Osteoblast (primary cell): ENCODE measurements at regions not wholly inside any gene's neighbourhood (a gene's known extent, or its start where the extent isn't known, plus 50 kb on each side); places are given as distances from the start of the nearest gene placed in this dataset.
A peak's percentile ranks its signal among the peaks of the same experiment; 100 is the strongest.

ENCODE experiments used
- DNase-seq: peaks from one replicate; pipeline ENCODE4 v3.0.0; 2011; ENCODE audit warnings: low spot score, mixed read lengths; ENCODE audit not compliant: insufficient read length; ENCODE audit errors: missing footprints
- H2AFZ ChIP-seq: 2 replicates; pipeline ENCODE4 v1.6.0; 2011; ENCODE audit warnings: mild to moderate bottlenecking, low read length
- H3K27ac ChIP-seq: 2 replicates; pipeline ENCODE4 v1.5.1; 2011; ENCODE audit warnings: mild to moderate bottlenecking, low read depth, low read length, moderate library complexity
- H3K27me3 ChIP-seq: 2 replicates; pipeline ENCODE4 v1.6.0; 2012; ENCODE audit warnings: mild to moderate bottlenecking, control low read depth, inconsistent platforms, low read length, moderate library complexity; ENCODE audit not compliant: insufficient read depth
- H3K36me3 ChIP-seq: 2 replicates; pipeline ENCODE4 v1.5.1; 2011; ENCODE audit warnings: mild to moderate bottlenecking, low read length, control low read depth, moderate library complexity; ENCODE audit not compliant: insufficient read depth
- H3K4me1 ChIP-seq: 2 replicates; pipeline ENCODE4 v1.5.1; 2011; ENCODE audit warnings: mild to moderate bottlenecking, low read length, control low read depth, moderate library complexity; ENCODE audit not compliant: insufficient read depth
- H3K4me2 ChIP-seq: 2 replicates; pipeline ENCODE4 v1.6.0; 2011; ENCODE audit warnings: mild to moderate bottlenecking, low read length; ENCODE audit not compliant: insufficient read depth
- H3K4me3 ChIP-seq: fragments of 200-600 bp; sonication (generic); 3 replicates; pipeline ENCODE4 v1.5.1; 2012; ENCODE audit warnings: mild to moderate bottlenecking, low read length, inconsistent platforms; ENCODE audit not compliant: insufficient read depth
- H3K79me2 ChIP-seq: 2 replicates; pipeline ENCODE4 v1.6.0; 2012; ENCODE audit warnings: mild to moderate bottlenecking, low read length, control low read depth, inconsistent platforms; ENCODE audit not compliant: insufficient read depth
- H3K9me3 ChIP-seq: 2 replicates; pipeline ENCODE4 v1.5.1; 2011; ENCODE audit warnings: low read depth, low read length, control low read depth
- H4K20me1 ChIP-seq: 2 replicates; pipeline ENCODE4 v1.6.0; 2012; ENCODE audit warnings: mild to moderate bottlenecking, low read length, control low read depth; ENCODE audit not compliant: insufficient read depth
- CTCF ChIP-seq: IDR thresholded peaks from 2 replicates; pipeline ENCODE4 v1.5.1; 2011; ENCODE audit warnings: mild to moderate bottlenecking, low read depth, low read length, moderate library complexity; ENCODE audit errors: extremely low read depth

GRCh38 chr2:106582148-106583143 lies 95.3 kb downstream of the CD8B2 start:
- Histone ChIP-seq H3K9me3 (no peaks in the 10 kb centered on the region), H3K4me2 (peak overlapping the region; percentile 85), H3K36me3 (no peaks in the 10 kb centered on the region), H3K79me2 (no peaks in the 10 kb centered on the region), H3K4me1 (peaks cover 6% of the 10 kb centered on the region), H3K27ac (no peak overlapping the region), H4K20me1 (no peaks in the 10 kb centered on the region), H2AFZ (peak overlapping the region; percentile 71), H3K4me3 (peak overlapping the region; percentile 58), H3K27me3 (peaks cover 26% of the 10 kb centered on the region)
- DNase-seq, result peak; percentile 99
- TF ChIP-seq CTCF, result peak; percentile 95

GRCh38 chr2:106584304-106584954 lies 97.3 kb downstream of the CD8B2 start:
- H3K9me3 ChIP-seq, result no peaks in the 10 kb centered on the region
- H3K79me2 ChIP-seq, result no peaks in the 10 kb centered on the region
- H3K4me3 ChIP-seq, result no peak overlapping the region
- H3K4me2 ChIP-seq, result no peak overlapping the region
- no peak overlapping the region for H3K27ac ChIP-seq
- no peaks in the 10 kb centered on the region for H3K36me3 ChIP-seq
- peaks cover 21% of the 10 kb centered on the region for H3K27me3 ChIP-seq
- no peak for DNase-seq
- TF ChIP-seq CTCF, result no peak
- no peaks in the 10 kb centered on the region for H4K20me1 ChIP-seq
- peaks cover 6% of the 10 kb centered on the region for H3K4me1 ChIP-seq
- H2AFZ ChIP-seq, result no peak overlapping the region

DNA sequence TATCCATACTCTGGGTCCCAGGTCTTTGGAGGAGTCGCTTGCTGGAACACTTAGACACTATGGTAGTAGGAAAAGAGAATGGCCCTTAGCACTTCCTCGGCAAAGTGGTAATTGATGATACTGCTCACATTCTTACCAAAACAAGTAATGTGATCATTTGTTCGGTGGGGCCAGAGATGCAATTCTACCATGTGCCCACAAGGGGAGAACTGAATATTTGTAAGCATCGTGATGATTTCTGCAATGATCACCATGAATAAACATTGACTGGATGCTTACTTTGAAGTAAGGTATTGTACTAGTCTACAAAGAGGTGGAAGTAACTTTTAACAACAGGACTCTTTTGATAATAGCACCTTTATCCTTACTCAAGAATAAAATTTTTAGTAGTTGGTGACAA lies 109.7 kb downstream of the CD8B2 start:
- Histone ChIP-seq H2AFZ (no peak overlapping the region), H3K4me3 (no peak overlapping the region), H3K4me1 (no peaks in the 10 kb centered on the region), H3K27me3 (no peaks in the 10 kb centered on the region), H3K27ac (no peak overlapping the region), H3K79me2 (no peaks in the 10 kb centered on the region), H3K9me3 (no peaks in the 10 kb centered on the region), H3K36me3 (no peaks in the 10 kb centered on the region), H4K20me1 (no peaks in the 10 kb centered on the region), H3K4me2 (no peak overlapping the region)
- peak; percentile 47 for TF ChIP-seq CTCF
- no peak for DNase-seq

- no peaks in the 10 kb centered on the region for H3K4me1 ChIP-seq
- H3K79me2 ChIP-seq, result no peaks in the 10 kb centered on the region
- no peak overlapping the region for H3K4me3 ChIP-seq
- H2AFZ ChIP-seq, result no peak overlapping the region
- no peaks in the 10 kb centered on the region for H3K27me3 ChIP-seq
- H3K36me3 ChIP-seq, result no peaks in the 10 kb centered on the region
- no peak overlapping the region for H3K4me2 ChIP-seq
- no peak for TF ChIP-seq CTCF
- H3K9me3 ChIP-seq, result no peaks in the 10 kb centered on the region
- no peak overlapping the region for H3K27ac ChIP-seq
- no peak for DNase-seq
- H4K20me1 ChIP-seq, result no peaks in the 10 kb centered on the region
Observed at GRCh38 chr2:106599540-106599939, 112.4 kb downstream of the CD8B2 start.
